Uterus (tissue), 2 donors: ENCODE measurements at regions not wholly inside any gene's neighbourhood (a gene's known extent, or its start where the extent isn't known, plus 50 kb on each side); places are given as distances from the start of the nearest gene placed in this dataset.

Source experiments
- CTCF ChIP-seq, 4 experiments: fragments of 200-600 bp in 2 of 4; fragments of 450-650 bp in 2 of 4; sonication (generic) in 2 of 4; IDR thresholded peaks; one replicate each; pipeline ENCODE4 v1.5.1; 2016 to 2019; ENCODE audit warnings: antibody characterized with exemption in 4 of 4, mild to moderate bottlenecking in 2 of 4, moderate library complexity in 1 of 4
- POLR2A ChIP-seq, 2 donors: fragments of 450-650 bp; IDR thresholded peaks; one replicate each; pipeline ENCODE4 v1.6.1; 2016; ENCODE audit warnings: antibody characterized with exemption in 2 of 2, mild to moderate bottlenecking in 1 of 2, moderate library complexity in 1 of 2

DNA sequence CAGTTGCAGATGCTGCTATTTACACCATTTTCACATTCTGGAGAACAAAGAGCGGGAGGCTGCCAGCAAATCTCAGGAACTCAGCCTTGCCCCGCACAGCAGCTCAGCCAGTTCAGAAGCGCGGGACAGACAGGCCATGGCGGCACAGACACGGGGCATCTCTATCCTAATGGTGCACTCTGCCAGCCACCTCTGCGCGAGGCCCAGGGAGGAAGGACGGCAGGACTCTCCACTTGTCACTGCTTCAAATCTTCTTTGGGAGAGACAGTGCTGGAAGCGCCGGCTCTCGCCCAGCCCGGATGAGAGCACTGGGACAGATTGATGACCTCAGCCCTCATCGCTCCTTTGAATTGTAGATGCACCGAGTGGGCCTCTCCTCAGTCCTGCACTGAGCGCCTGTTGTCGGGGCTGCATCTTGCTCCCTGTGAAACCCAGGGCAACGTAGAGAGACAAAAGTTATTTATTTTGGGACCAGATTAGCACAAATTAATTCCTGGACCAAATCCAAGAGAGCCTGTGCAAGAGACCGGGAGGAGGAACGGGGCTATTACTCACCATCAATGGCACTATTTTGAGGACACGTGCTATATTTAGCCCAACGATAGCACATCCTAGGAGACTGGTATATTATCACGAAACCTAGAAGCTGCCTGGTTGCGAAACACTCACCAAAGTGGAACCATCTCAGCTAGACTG lies 211.4 kb upstream of the SMIM21 start:
- TF ChIP-seq POLR2A (IDR thresholded peaks at IDR 0.05) (no peak), CTCF (IDR thresholded peaks at IDR 0.05) (no peak)
